ENCODE measurements at regions not wholly inside any gene's neighbourhood (a gene's known extent, or its start where the extent isn't known, plus 50 kb on each side); places are given as distances from the start of the nearest gene placed in this dataset.

DNA sequence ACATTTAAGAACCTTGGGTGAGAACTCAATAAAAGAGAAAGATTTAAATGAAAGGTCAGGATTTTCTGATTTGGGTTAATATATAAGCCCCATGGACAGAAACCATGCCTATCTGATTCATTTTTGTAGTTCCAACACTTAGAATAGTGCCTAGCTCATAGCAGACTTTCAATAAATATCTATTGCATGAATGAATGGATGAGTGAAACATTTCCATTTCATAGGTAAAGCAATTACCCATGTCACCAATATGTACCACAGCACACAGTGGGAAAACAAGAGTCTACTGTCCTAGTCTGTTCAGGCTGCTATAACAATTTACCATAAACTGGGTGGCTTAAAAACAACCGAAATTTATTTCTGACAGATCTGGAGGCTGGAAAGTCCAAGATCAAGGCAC is 63.9 kb upstream of the PTPN13 start:
- no peak for DNase-seq

DNA sequence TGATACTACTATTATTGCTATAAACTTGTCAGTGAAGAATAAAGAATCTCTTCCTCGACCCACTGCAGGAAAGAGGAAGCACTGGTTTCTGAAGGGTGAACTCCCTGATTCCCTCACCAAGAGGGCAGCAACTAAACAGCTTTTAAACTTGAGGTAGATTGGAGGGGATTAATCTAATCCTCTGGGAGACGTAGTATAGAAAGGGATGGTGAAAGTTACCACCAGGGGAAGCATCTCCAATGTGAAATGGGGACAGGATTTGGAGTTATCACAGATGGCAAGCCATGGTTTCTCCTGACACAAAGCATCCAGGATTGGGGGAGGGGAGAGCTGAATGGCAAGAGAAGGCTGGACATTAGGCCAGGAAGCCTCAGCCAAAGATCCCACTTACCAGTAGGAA is 62.7 kb upstream of the PTPN13 start:
- no peak for DNase-seq

DNA sequence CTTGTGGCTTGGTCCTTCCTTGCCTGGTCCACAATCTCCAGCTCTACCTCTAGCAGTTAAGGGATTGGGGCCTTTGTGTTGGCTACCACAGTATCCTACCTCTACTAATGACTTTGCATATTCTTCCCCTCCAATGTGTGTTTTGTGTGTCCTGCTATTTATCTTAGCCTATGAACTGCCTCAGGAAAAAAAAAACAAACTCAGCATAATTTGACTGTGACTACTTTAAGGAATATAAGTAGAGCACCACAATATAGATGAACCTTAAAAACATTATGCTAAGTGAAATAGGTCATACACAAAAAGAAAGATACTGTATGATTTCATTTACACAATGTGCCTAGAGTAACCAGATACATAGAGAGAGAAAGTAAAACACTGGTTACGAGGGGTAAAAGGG is 61.3 kb upstream of the PTPN13 start:
- DNase-seq: no peak

DNA sequence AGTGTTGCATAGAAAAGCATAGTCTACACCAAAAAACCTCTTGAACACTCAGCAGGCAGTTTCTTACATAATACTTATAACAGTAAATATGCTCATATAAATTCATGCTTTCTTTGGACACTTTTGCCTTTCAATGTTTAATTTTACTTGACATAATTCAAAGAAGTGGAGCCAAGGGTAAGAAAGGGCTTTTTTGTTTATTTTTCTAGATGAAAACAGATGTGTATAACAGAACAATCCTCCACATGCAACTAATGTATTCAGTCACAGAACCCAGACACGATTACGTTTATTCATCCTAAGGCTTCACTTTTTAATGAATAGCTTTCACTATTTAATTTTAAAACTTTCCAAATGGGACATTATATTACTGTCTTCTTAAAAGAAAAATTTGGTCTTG is 58.0 kb upstream of the PTPN13 start:
- DNase-seq: no peak

DNA sequence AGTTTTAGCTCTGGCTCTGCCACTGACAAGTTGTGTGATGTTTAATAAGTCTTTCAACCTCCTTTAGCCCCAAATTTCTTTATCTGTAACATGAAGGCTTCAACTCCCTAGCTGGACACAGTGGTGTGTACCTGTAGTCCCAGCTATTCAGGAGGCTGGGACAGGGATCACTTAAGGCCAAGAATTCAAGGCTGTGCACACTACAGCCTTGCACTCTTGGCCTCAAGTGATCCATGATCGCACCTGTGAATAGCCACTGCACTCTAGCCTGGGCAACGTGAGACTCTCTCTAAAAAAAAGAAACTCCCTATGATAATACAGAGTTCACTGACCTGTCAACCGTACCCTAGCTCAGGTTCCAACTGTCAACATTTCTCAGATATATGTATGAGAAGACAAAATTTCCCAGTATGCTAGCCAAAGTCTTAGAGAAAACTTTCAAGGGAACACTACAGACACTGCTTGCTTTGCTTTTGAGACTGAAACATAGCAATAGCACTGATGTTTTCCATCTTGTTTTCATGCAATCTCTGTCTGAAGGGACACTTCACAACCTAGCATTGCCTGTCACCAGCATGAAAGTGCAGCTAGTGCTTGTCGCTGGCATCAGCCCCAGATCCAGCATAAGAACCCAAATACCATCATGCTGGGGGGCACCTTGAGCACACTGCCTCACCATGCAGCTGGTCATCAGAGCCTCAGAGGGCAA is 51.6 kb upstream of the PTPN13 start:
- no peak for DNase-seq

DNA sequence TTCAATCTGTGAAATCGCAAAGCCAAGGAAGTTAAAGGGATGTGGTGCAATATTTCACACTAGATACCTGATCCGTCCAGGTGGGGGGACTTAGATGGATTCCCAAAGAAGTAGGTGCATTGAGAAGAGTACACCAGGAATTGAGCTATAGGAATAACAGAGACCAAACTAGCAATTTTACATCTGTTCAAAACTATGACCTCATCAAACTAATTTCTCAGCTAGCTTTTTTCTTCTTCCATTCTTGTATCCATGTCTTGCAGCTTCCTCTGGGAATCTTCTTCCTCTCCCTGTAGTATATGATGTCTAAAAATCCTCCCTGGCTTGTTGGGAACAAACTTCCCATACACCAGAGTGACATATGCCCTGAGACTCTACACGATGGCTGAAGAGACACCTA is 51.0 kb upstream of the PTPN13 start:
- no peak for DNase-seq

DNA sequence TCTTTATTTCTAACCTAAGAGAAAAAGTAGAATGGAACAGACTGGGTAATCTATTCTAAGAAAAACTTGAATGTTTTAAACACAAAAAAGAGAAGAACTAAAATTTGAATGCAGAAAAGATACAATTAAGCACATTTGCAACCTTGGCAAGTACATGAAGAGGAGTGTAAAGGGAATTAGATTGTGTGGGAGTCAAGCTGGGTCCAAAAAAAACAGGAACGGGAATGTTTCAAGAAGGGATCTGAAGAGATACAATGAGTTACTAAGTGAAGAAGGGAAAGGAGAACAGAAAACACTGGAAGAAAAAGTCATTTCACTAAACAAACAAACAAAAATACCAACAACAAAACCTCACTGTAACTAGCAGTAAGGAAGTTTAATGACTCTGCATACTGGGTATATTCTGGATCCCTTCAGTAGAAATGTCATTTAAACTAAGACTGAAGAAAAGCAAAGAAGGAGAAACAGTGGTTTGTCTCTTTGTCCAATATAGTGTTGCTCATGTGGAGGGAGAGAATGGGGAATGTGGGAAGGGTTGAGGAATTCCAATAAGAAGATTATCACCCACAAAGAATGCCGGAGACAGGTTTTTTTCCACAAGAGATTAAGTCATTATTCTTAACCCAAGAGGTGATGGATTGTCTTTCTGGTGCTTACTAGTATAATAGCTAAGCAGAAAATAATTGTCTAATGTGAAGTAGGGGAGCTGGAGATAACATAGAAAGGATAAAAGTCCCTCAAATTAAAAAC is 50.4 kb upstream of the PTPN13 start:
- no peak for DNase-seq

DNA sequence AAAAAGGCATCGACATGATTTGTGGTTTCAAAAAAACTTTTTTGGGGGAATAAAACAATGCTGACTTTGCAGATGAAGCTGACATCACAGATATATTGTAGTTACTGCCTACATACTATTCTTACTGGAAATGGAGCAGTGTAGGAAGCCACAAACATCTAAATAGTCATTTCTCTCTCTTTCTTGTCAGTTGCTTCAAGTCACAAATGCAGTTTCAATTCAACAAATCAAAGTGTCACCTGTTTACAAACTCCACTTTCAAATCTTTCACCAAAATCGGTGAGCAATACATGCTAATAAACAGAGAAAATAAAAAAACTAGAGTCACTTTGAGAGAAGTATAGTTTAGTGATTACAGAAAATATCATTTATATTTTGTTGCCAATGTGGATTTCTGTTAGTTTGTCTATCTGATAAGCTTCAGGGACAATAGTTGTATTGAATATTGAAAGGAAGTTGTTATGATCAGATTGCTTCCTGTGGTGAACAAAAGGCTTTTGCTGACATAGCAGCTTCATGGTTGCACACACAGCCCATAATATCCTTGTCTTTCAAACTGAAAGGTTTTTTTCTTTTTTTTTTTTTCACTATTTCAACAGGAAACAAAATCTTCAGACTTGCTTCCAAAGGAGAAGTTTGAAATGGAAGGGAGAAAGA is 49.7 kb upstream of the PTPN13 start:
- no peak for DNase-seq
